HG03457 (cell line): ENCODE measurements at regions not wholly inside any gene's neighbourhood (a gene's known extent, or its start where the extent isn't known, plus 50 kb on each side); places are given as distances from the start of the nearest gene placed in this dataset.
A peak's percentile ranks its signal among the peaks of the same experiment; 100 is the strongest.

Experiments
- ATAC-seq: cut with Tn5 transposase; IDR thresholded peaks from one replicate; pipeline ENCODE4 v1.9.1; 2021; ENCODE audit warnings: moderate number of reproducible peaks; ENCODE audit not compliant: unreplicated experiment

DNA sequence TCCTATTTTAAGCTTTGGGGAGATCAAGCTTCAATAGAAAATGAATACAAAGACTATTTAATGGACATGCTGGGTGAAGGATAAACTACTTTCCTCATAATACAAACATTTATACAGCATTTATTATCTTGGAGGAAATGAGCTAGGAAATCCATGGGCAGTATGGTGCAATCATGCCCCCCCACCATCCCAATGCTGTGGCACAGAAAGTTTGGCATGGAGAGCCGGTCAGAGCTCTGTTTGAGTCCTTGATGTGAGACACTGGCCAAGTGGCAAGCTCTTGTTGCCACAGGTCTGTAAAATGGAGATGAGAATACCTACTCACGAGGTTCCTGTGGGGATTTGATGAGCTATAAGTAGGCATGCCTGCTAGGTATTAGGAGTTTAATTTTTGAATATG is 120.6 kb downstream of the MAB21L3 start:
- no peak for ATAC-seq

- ATAC-seq: no peak
These were observed 121.9 kb downstream of the MAB21L3 start for GRCh38 chr1:116232989-116233514.

- no peak for ATAC-seq
These were observed 123.2 kb downstream of the MAB21L3 start for GRCh38 chr1:116234429-116234828.

DNA sequence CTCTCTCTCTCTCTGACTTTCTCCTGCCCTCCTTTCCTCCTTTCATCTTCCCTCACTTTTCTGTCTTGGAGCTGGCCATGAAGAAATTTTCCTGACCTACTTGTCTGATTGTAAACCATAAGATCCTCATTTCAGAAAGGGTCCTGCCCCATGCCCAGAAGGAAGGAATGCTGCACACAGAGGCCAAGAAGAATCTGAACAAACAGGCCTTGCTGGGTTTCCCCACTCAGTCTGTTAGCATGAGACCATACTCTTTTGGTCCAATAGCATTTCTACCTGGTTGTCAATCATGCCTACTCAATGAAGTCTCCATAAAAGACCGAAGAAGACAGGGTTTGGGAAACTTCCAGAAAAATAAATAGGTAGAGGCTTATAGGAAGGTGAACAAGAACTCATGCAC is 128.7 kb downstream of the MAB21L3 start:
- no peak for ATAC-seq

GRCh38 chr1:116242741-116243140 is 130.3 kb upstream of the ATP1A1 start:
- ATAC-seq: no peak

- no peak for ATAC-seq
These were observed 129.6 kb upstream of the ATP1A1 start for GRCh38 chr1:116243333-116244054.

GRCh38 chr1:116246174-116246573 is 126.9 kb upstream of the ATP1A1 start:
- ATAC-seq: no peak

GRCh38 chr1:116252271-116252670 is 120.8 kb upstream of the ATP1A1 start:
- ATAC-seq: no peak

DNA sequence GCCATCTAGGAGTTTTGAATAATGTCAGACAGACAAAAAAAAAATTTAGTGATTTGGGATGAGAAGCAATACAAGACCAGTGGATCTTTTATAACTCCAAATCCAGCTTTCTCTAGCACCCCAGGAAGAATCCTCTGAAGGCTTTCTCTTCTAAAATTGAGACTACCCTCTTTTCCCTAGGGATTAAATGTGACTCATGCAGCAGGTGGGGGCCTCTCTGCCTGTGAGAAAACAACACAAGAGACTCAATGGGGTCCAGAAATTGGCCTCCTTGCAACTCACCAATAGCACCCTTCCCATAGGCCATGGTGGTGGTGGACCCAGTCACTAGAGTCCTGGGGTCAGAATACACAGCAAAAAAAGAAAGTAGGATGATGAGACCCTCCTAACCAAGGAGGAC is 120.3 kb upstream of the ATP1A1 start:
- no peak for ATAC-seq

DNA sequence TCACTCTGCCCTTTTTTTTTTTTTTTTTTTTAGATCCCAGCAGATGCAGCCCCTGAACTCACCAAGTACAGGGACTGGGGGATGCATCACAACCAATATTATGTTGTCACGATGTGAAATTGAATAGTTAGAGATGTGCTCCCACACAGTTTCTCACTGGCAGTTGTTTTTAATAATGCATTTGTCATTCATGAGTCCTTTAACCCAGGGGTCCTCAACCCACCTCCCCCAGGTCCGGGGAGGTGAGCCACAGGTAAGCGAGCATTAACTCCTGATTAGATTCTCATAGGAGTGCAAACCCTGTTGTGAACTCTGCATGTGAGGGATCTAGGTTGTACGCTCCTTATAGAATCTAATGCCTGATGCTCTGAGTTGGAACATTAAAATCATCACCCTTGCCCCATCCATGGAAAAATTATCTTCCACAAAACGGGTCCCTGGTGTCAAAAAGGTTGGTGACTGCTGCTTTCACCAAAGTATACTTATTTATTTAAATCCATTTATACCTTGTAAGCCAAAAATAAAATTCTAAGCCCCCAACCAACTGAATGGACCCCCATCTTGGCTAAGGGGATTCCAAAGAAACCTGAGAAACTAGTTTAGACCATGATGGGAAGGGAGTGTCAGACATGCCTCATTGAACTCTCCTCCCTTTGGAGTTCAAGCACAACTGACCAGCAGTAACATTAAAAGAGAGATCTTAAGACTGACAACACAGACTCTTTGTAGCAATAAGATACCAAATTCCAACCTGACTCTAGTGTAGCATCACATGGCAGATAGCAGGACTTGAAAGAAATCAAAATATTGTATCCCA is 119.3 kb upstream of the ATP1A1 start:
- ATAC-seq: no peak

GRCh38 chr1:116254776-116255175 is 118.3 kb upstream of the ATP1A1 start:
- no peak for ATAC-seq

DNA sequence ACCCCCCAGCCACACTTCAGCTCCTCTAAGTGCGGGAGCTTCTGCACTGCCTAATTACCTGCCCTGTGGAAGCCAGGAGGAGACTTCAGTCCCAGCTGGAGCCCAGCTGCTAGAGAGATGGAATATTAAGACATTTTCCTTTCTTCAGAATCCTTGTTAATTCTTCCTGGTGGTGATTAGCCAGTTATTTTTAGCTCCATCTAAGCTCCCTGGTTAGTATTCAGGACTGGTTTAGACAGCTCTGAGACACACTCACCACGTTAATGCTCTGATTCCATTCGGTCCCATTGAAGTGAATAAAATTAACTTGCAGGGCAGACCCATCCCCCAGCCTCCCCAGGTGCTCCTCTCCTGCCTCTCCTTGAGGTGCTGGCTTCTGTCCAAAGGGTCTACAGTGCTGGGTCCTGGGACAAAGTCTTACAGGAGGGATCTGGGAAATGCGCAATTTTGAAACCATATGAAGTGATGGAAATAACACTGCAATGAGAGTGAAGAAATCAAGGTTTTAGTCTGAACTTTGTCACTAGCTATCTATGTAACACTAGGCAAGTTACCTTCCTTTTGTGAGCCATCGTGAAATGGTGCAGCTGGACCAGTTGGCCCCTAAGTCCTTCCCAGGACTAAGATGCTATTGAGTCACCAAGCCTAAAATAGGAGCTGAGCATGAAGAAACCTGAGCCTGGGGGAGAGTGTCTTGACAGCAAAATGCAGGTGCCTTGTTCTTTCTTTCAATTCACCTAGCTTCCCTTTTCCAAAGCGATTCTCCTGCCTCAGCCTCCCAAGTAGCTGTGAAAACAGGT is 117.4 kb upstream of the ATP1A1 start:
- ATAC-seq: no peak

DNA sequence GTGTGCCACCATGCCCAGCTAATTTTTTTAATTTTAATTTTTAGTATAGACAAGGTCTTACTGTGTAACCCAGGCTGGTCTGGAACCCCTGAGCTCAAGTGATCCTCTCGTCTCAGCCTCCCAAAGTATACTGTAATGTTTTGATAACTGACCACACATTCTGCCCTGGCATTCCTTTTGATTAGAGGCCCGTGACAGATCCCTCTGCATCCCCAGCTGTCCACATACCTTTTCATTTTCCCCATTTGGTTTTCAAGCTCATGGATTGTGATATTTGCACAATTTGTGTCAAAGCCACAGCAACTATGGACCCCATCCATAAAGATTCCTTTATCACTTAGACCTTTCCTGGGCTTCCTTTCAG is 116.8 kb upstream of the ATP1A1 start:
- ATAC-seq: no peak

DNA sequence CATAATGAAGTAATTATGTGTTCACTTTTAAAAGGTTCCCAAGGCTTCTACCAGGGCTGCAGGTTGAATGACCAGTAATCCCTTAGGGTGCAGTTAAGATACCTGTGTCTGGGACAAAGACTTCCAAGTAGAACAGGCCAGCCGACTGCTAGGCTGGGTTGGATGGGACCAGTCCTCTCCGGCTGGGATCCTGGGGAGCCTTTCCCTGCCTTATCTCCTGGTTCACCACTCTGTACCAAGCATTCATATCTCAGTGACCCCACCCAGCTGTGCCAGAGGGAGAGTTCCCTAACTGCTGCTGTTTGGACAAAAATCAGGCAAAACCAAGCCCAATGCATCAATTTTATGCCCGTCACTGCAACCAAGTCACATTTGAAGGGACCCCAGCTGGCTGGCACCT is 116.2 kb upstream of the ATP1A1 start:
- no peak for ATAC-seq

GRCh38 chr1:116257341-116257767 is 115.7 kb upstream of the ATP1A1 start:
- ATAC-seq: peak; percentile 54

- no peak for ATAC-seq
These were observed 115.2 kb upstream of the ATP1A1 start for GRCh38 chr1:116257836-116258235.

DNA sequence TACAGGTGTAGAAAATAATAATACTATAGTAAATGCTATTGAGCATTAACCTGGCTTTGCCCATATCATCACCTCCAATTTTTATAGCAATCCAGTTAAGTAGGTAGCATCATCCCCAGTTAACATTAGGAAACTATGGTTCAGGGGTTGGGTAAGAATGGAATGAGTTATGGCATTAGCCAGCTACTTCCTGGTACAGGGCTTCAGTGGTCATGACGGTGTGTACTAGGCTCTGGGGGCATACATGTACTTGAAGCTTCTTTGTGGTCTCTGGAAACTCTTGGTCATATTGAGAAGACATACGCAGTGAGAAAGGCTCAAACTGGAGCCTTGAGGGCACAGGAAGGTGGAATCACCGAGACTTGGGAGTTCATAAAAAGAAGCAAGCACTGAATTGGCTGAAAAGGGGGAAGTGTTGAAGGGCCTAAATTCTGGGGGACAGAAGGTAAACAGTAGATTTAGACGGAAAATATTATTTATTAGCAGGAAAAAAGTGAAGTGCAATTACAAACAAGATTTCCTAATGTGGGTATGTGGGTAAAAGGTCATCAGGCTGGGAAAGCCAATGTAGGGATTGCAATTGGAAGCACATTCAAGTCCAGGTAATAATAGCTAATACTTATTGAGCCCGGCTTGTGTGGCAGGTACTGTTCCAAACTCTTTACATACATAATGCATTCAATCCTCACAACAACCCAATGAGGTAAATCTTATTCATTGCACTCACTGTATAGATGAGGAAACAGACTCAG is 114.2 kb upstream of the ATP1A1 start:
- ATAC-seq: no peak

- no peak for ATAC-seq
These were observed 113.4 kb upstream of the ATP1A1 start for GRCh38 chr1:116259663-116260062.

GRCh38 chr1:116260115-116260514 is 112.9 kb upstream of the ATP1A1 start:
- ATAC-seq: no peak

GRCh38 chr1:116260621-116261020 is 112.4 kb upstream of the ATP1A1 start:
- no peak for ATAC-seq

GRCh38 chr1:116261227-116261626 is 111.8 kb upstream of the ATP1A1 start:
- no peak for ATAC-seq
